ENCODE measurements at regions not wholly inside any gene's neighbourhood (a gene's known extent, or its start where the extent isn't known, plus 50 kb on each side); places are given as distances from the start of the nearest gene placed in this dataset.

DNA sequence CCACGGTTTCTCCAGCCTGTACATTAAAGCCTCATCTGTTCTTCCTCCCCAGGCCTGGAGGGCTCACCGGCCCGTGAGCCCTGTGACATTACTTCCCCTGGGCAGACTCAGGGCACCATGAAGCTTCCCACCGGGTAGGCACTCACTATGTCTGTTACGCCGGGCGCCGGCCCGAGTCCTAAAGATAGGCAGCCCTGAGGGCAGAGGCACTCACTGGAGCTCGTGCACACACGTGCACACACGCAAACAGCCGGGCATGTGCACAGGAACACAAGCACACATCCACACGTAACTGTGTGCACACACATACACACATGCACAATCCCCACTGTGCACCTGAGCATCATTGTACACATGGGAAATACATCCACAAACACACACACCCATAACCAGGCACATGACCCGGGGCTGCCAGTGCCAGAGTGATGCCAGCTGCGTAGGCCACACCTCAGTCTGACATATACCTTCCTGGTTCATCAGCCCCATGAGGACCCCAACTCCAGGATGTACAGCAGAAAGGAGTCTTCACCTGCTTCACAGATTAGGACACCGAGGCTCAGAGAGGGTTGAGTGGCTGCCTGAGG lies 83.7 kb downstream of the YTHDF1 start:
- no peak for TF ChIP-seq NBN (IDR thresholded peaks at IDR 0.05; ENCODE audit: low read depth)
- TF ChIP-seq, protein P1, sequence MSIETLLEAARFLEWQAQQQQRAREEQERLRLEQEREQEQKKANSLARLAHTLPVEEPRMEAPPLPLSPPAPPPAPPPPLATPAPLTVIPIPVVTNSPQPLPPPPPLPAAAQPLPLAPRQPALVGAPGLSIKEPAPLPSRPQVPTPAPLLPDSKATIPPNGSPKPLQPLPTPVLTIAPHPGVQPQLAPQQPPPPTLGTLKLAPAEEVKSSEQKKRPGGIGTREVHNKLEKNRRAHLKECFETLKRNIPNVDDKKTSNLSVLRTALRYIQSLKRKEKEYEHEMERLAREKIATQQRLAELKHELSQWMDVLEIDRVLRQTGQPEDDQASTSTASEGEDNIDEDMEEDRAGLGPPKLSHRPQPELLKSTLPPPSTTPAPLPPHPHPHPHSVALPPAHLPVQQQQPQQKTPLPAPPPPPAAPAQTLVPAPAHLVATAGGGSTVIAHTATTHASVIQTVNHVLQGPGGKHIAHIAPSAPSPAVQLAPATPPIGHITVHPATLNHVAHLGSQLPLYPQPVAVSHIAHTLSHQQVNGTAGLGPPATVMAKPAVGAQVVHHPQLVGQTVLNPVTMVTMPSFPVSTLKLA (conservative IDR thresholded peaks at IDR 0.05): no peak
- TF ChIP-seq PPARD (CRISPR knock-in tag; IDR thresholded peaks at IDR 0.05): no peak
- TF ChIP-seq, protein P2, sequence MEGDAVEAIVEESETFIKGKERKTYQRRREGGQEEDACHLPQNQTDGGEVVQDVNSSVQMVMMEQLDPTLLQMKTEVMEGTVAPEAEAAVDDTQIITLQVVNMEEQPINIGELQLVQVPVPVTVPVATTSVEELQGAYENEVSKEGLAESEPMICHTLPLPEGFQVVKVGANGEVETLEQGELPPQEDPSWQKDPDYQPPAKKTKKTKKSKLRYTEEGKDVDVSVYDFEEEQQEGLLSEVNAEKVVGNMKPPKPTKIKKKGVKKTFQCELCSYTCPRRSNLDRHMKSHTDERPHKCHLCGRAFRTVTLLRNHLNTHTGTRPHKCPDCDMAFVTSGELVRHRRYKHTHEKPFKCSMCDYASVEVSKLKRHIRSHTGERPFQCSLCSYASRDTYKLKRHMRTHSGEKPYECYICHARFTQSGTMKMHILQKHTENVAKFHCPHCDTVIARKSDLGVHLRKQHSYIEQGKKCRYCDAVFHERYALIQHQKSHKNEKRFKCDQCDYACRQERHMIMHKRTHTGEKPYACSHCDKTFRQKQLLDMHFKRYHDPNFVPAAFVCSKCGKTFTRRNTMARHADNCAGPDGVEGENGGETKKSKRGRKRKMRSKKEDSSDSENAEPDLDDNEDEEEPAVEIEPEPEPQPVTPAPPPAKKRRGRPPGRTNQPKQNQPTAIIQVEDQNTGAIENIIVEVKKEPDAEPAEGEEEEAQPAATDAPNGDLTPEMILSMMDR (IDR thresholded peaks at IDR 0.05 in 2 of 3, conservative IDR thresholded peaks at IDR 0.05 in 1 of 3; ENCODE audit: insufficient read depth in 2 of 3, low read depth in 1 of 3, low read length in 3 of 3): no peak

Measured in K562 (cell line).